ENCODE measurements at regions not wholly inside any gene's neighbourhood (a gene's known extent, or its start where the extent isn't known, plus 50 kb on each side); places are given as distances from the start of the nearest gene placed in this dataset.

- TF ChIP-seq, protein P1, sequence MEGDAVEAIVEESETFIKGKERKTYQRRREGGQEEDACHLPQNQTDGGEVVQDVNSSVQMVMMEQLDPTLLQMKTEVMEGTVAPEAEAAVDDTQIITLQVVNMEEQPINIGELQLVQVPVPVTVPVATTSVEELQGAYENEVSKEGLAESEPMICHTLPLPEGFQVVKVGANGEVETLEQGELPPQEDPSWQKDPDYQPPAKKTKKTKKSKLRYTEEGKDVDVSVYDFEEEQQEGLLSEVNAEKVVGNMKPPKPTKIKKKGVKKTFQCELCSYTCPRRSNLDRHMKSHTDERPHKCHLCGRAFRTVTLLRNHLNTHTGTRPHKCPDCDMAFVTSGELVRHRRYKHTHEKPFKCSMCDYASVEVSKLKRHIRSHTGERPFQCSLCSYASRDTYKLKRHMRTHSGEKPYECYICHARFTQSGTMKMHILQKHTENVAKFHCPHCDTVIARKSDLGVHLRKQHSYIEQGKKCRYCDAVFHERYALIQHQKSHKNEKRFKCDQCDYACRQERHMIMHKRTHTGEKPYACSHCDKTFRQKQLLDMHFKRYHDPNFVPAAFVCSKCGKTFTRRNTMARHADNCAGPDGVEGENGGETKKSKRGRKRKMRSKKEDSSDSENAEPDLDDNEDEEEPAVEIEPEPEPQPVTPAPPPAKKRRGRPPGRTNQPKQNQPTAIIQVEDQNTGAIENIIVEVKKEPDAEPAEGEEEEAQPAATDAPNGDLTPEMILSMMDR (IDR thresholded peaks at IDR 0.05; ENCODE audit: poor library complexity, severe bottlenecking): no peak
- no peak for TF ChIP-seq TAF1 (IDR thresholded peaks at IDR 0.05; ENCODE audit: low read depth)
- TF ChIP-seq EZH2 (IDR thresholded peaks at IDR 0.05; ENCODE audit: borderline replicate concordance, insufficient read depth, low read length, poor library complexity, severe bottlenecking): no peak
- no peak for TF ChIP-seq RAD21 (conservative IDR thresholded peaks at IDR 0.05)
- TF ChIP-seq MXI1 (conservative IDR thresholded peaks at IDR 0.05; ENCODE audit: poor library complexity, severe bottlenecking): no peak
- TF ChIP-seq SMC3 (conservative IDR thresholded peaks at IDR 0.05; ENCODE audit: poor library complexity): no peak
- TF ChIP-seq REST (IDR thresholded peaks at IDR 0.05; ENCODE audit: borderline replicate concordance): no peak
- no peak for TF ChIP-seq EP300 (conservative IDR thresholded peaks at IDR 0.05; ENCODE audit: poor library complexity, severe bottlenecking)
- TF ChIP-seq POLR2AphosphoS5 (IDR thresholded peaks at IDR 0.05): no peak
- no peak overlapping the region for H3K27ac ChIP-seq (ENCODE audit: low read length)
- no peaks in the 10 kb centered on the region for H3K79me2 ChIP-seq (replicated peaks; ENCODE audit: insufficient read depth, low read length)
- no peaks in the 10 kb centered on the region for H3K9me2 ChIP-seq (ENCODE audit: insufficient read depth, low read length)
- H3K36me3 ChIP-seq (ENCODE audit: insufficient read depth, low read length): no peaks in the 10 kb centered on the region
- no peak overlapping the region for H3K4me2 ChIP-seq (ENCODE audit: low read length)
- no peak overlapping the region for H3K4me3 ChIP-seq (ENCODE audit: low read length)
- H3F3A ChIP-seq (ENCODE audit: insufficient read depth, low read length, poor library complexity, severe bottlenecking): no peaks in the 10 kb centered on the region
- H4K20me1 ChIP-seq (ENCODE audit: insufficient read depth): no peaks in the 10 kb centered on the region
- H3K27me3 ChIP-seq (ENCODE audit: insufficient read depth, low read depth, low read length): no peaks in the 10 kb centered on the region
- no peaks in the 10 kb centered on the region for H3K9me3 ChIP-seq (ENCODE audit: low read length)
- H2AFZ ChIP-seq (ENCODE audit: low read depth, low read length): no peak overlapping the region
- no peak overlapping the region for H3K9ac ChIP-seq (ENCODE audit: low read length)
Observed at GRCh38 chr2:62440281-62440946, 65.6 kb downstream of the TMEM17 start.

DNA sequence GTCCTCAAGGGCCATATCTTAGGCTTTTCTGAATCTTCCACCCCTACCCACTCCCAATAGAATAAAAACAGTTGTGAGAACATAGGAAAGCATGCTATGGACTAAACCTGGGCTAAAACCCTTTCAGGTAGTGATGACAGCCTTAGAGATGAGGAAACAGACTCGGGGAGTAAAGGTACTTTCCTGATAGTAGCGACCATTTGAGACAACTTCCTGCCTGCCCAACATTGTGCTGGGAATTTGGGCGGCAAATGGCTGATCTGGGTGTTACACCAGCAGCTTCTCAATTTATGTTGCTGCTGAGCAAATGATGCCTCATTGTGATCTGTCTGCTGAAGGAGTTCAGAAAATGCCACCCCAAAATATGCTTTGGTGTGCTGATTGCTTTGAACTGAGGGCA lies 66.6 kb downstream of the TMEM17 start:
- H3K9ac ChIP-seq (ENCODE audit: low read length): no peak overlapping the region
- H3F3A ChIP-seq (ENCODE audit: insufficient read depth, low read length, poor library complexity, severe bottlenecking): no peaks in the 10 kb centered on the region
- H3K27me3 ChIP-seq (ENCODE audit: insufficient read depth, low read depth, low read length): no peaks in the 10 kb centered on the region

More for the DNA sequence above, 66.6 kb downstream of the TMEM17 start:
- TF ChIP-seq MXI1 (conservative IDR thresholded peaks at IDR 0.05; ENCODE audit: poor library complexity, severe bottlenecking) (no peak), RAD21 (conservative IDR thresholded peaks at IDR 0.05) (no peak), EP300 (conservative IDR thresholded peaks at IDR 0.05; ENCODE audit: poor library complexity, severe bottlenecking) (no peak), EZH2 (IDR thresholded peaks at IDR 0.05; ENCODE audit: borderline replicate concordance, insufficient read depth, low read length, poor library complexity, severe bottlenecking) (no peak), TAF1 (IDR thresholded peaks at IDR 0.05; ENCODE audit: low read depth) (no peak), SMC3 (conservative IDR thresholded peaks at IDR 0.05; ENCODE audit: poor library complexity) (no peak), REST (IDR thresholded peaks at IDR 0.05; ENCODE audit: borderline replicate concordance) (no peak), POLR2AphosphoS5 (IDR thresholded peaks at IDR 0.05) (no peak)
- TF ChIP-seq, protein P1 (IDR thresholded peaks at IDR 0.05; ENCODE audit: poor library complexity, severe bottlenecking): no peak
- Histone ChIP-seq H3K79me2 (replicated peaks; ENCODE audit: insufficient read depth, low read length) (no peaks in the 10 kb centered on the region), H2AFZ (ENCODE audit: low read depth, low read length) (no peak overlapping the region), H3K27ac (ENCODE audit: low read length) (no peak overlapping the region), H3K9me2 (ENCODE audit: insufficient read depth, low read length) (no peaks in the 10 kb centered on the region), H4K20me1 (ENCODE audit: insufficient read depth) (no peaks in the 10 kb centered on the region), H3K4me2 (ENCODE audit: low read length) (no peak overlapping the region), H3K4me3 (ENCODE audit: low read length) (no peak overlapping the region), H3K36me3 (ENCODE audit: insufficient read depth, low read length) (no peaks in the 10 kb centered on the region), H3K9me3 (ENCODE audit: low read length) (no peaks in the 10 kb centered on the region)
